GM21515 (cell line): ENCODE measurements at regions not wholly inside any gene's neighbourhood (a gene's known extent, or its start where the extent isn't known, plus 50 kb on each side); places are given as distances from the start of the nearest gene placed in this dataset.

Experiments
- ATAC-seq: cut with Tn5 transposase; IDR thresholded peaks from one replicate; pipeline ENCODE4 v1.9.1; 2021; ENCODE audit not compliant: unreplicated experiment

GRCh38 chr17:77869041-77869599 is 89.4 kb upstream of the TNRC6C start:
- no peak for ATAC-seq

- ATAC-seq, result peak; percentile 74
These were observed 88.8 kb upstream of the TNRC6C start for GRCh38 chr17:77869665-77870132.

- ATAC-seq, result no peak
These were observed 86.3 kb upstream of the TNRC6C start for GRCh38 chr17:77872199-77872598.

GRCh38 chr17:77872714-77873499 is 85.6 kb upstream of the TNRC6C start:
- ATAC-seq, result no peak

- no peak for ATAC-seq
These were observed 84.8 kb upstream of the TNRC6C start for GRCh38 chr17:77873500-77874302.

GRCh38 chr17:77874303-77875050 is 84.0 kb upstream of the TNRC6C start:
- no peak for ATAC-seq

GRCh38 chr17:77875051-77875780 is 83.3 kb upstream of the TNRC6C start:
- ATAC-seq, result no peak

GRCh38 chr17:77875881-77876509 is 82.5 kb upstream of the TNRC6C start:
- ATAC-seq, result no peak

- no peak for ATAC-seq
These were observed 81.5 kb upstream of the TNRC6C start for GRCh38 chr17:77877036-77877435.

GRCh38 chr17:77877646-77878355 is 80.7 kb upstream of the TNRC6C start:
- ATAC-seq, result no peak

GRCh38 chr17:77879226-77879895 is 79.1 kb upstream of the TNRC6C start:
- no peak for ATAC-seq

- ATAC-seq, result no peak
These were observed 78.6 kb upstream of the TNRC6C start for GRCh38 chr17:77879896-77880280.

- no peak for ATAC-seq
These were observed 77.6 kb upstream of the TNRC6C start for GRCh38 chr17:77880711-77881450.

GRCh38 chr17:77881545-77881944 is 77.0 kb upstream of the TNRC6C start:
- peak; percentile 86 for ATAC-seq

GRCh38 chr17:77882040-77882439 is 76.5 kb upstream of the TNRC6C start:
- ATAC-seq, result no peak

- ATAC-seq, result no peak
These were observed 75.9 kb upstream of the TNRC6C start for GRCh38 chr17:77882481-77883212.

GRCh38 chr17:77883213-77883650 is 75.3 kb upstream of the TNRC6C start:
- ATAC-seq, result no peak
